A549 (cell line): ENCODE measurements at regions not wholly inside any gene's neighbourhood (a gene's known extent, or its start where the extent isn't known, plus 50 kb on each side); places are given as distances from the start of the nearest gene placed in this dataset.

Source experiments
- ATAC-seq, 2 experiments: fragments of 200-7000 bp in 1 of 2; fragments of >200 bp in 1 of 2; cut with Nextera tagmentation in 1 of 2; cut with Tn5 transposase in 1 of 2; 3 replicates each; pipeline versions ENCODE4 v1.8.0 to v1.9.1; 2018 to 2020; ENCODE audit warnings: mild to moderate bottlenecking in 1 of 2, moderate library complexity in 1 of 2
- CTCF ChIA-PET: fragments of 300-600 bp; sonication (Branson Sonifier 250); formaldehyde crosslinking; extraction: SDS; loops from one replicate; lab custom pipeline; 2021; ENCODE audit warnings: antibody characterized with exemption, inconsistent platforms; lab: Yijun Ruan, JAX
- POLR2A ChIA-PET: fragments of 350-600 bp; formaldehyde crosslinking; extraction: SDS; loops from one replicate; lab custom pipeline; 2021; ENCODE audit warnings: antibody characterized with exemption, inconsistent platforms; lab: Yijun Ruan, JAX
- DNase-seq, 2 experiments: peaks; one replicate each; pipeline versions ENCODE4 v3.0.0 to v3.0.0-alpha.2; 2011 to 2016; ENCODE audit warnings: low read depth in 1 of 2, low spot score in 1 of 2
- FAIRE-seq: peaks from 2 replicates; lab custom pipeline; 2011; peaks lifted over from hg19 to GRCh38; lab: Jason Lieb, UNC
- H3K27ac ChIP-seq, 2 experiments: fragments of >200 bp; sonication (Bioruptor Twin); formaldehyde crosslinking; 3 replicates each; pipeline ENCODE4 v1.5.1; 2016 to 2017
- H3K4me1 ChIP-seq: fragments of >200 bp; sonication (Bioruptor Twin); formaldehyde crosslinking; 3 replicates; pipeline ENCODE4 v1.6.1; 2016
- H3K4me2 ChIP-seq: fragments of >200 bp; sonication (Bioruptor Twin); formaldehyde crosslinking; 3 replicates; pipeline ENCODE4 v1.6.1; 2016
- H3K4me3 ChIP-seq: fragments of >200 bp; sonication (Bioruptor Twin); formaldehyde crosslinking; 3 replicates; pipeline ENCODE4 v1.5.1; 2016
- H3K9me3 ChIP-seq: fragments of >200 bp; sonication (Bioruptor Twin); formaldehyde crosslinking; 3 replicates; pipeline ENCODE4 v1.6.1; 2016
- CBX2 ChIP-seq: fragments of 200-600 bp; sonication (generic); IDR thresholded peaks from 2 replicates; pipeline ENCODE4 v1.6.1; 2016; ENCODE audit warnings: low read depth, mild to moderate bottlenecking, borderline replicate concordance
- CBX8 ChIP-seq: fragments of 200-600 bp; sonication (generic); IDR thresholded peaks from 2 replicates; pipeline ENCODE4 v1.6.1; 2016
- CEBPB ChIP-seq, 2 experiments: fragments of >200 bp in 1 of 2; sonication (Bioruptor Twin) in 1 of 2; formaldehyde crosslinking in 1 of 2; IDR thresholded peaks; 2 replicates each; pipeline ENCODE4 v1.6.1; 2012 to 2016
- CHD2 ChIP-seq: fragments of 150-350 bp; IDR thresholded peaks from 2 replicates; pipeline ENCODE4 v1.6.1; 2014; ENCODE audit warnings: low read length; ENCODE audit not compliant: partially characterized antibody
- CHD4 ChIP-seq: fragments of 200-600 bp; sonication (generic); IDR thresholded peaks from 2 replicates; pipeline ENCODE4 v1.6.1; 2016; ENCODE audit warnings: antibody characterized with exemption, mild to moderate bottlenecking, borderline replicate concordance
- CTCF ChIP-seq: fragments of >200 bp; sonication (Bioruptor Twin); formaldehyde crosslinking; IDR thresholded peaks from 3 replicates; pipeline ENCODE4 v1.5.1; 2016
- EHF ChIP-seq: fragments of 250-450 bp; sonication (Bioruptor Pico); IDR thresholded peaks from 2 replicates; pipeline ENCODE4 v1.5.0; 2020; ENCODE audit warnings: mild to moderate bottlenecking
- EHMT2 ChIP-seq: fragments of 200-600 bp; sonication (generic); IDR thresholded peaks from 2 replicates; pipeline ENCODE4 v1.6.1; 2016; ENCODE audit warnings: antibody characterized with exemption, low read depth, mild to moderate bottlenecking, moderate library complexity
- FOSB ChIP-seq: fragments of 250-450 bp; sonication (Bioruptor Pico); IDR thresholded peaks from 2 replicates; pipeline ENCODE4 v1.5.0; 2020; ENCODE audit warnings: mild to moderate bottlenecking, moderate library complexity
- FOXS1 ChIP-seq: fragments of 250-450 bp; sonication (Bioruptor Pico); IDR thresholded peaks from 2 replicates; pipeline ENCODE4 v1.5.0; 2020; ENCODE audit warnings: mild to moderate bottlenecking, moderate library complexity
- HDAC2 ChIP-seq: fragments of 200-600 bp; sonication (generic); IDR thresholded peaks from 2 replicates; pipeline ENCODE4 v1.6.1; 2016
- HOXA7 ChIP-seq: fragments of 250-450 bp; sonication (Bioruptor Pico); IDR thresholded peaks from 2 replicates; pipeline ENCODE4 v1.5.0; 2020; ENCODE audit warnings: mild to moderate bottlenecking, moderate library complexity
- HOXB13 ChIP-seq: fragments of 250-450 bp; sonication (Bioruptor Pico); IDR thresholded peaks from 2 replicates; pipeline ENCODE4 v1.5.0; 2020; ENCODE audit warnings: low read depth, mild to moderate bottlenecking, moderate library complexity
- JUN ChIP-seq, 2 experiments: fragments of >200 bp; sonication (Bioruptor Twin); formaldehyde crosslinking; IDR thresholded peaks; 2 replicates in 1 of 2; 3 replicates in 1 of 2; pipeline ENCODE4 v1.6.1; 2016 to 2017
- KDM5A ChIP-seq: fragments of 200-600 bp; sonication (generic); IDR thresholded peaks from 2 replicates; pipeline ENCODE4 v1.6.1; 2016; ENCODE audit warnings: antibody characterized with exemption, mild to moderate bottlenecking
- MAZ ChIP-seq: fragments of 150-350 bp; IDR thresholded peaks from 2 replicates; pipeline ENCODE4 v1.6.1; 2014; ENCODE audit warnings: antibody characterized with exemption, low read depth, low read length, borderline replicate concordance
- NR3C1 ChIP-seq: fragments of >200 bp; sonication (Bioruptor Twin); formaldehyde crosslinking; IDR thresholded peaks from 3 replicates; pipeline ENCODE4 v1.6.1; 2017
- PBX3 ChIP-seq: IDR thresholded peaks from 2 replicates; pipeline ENCODE4 v1.6.1; 2012
- PHF8 ChIP-seq: fragments of 200-600 bp; sonication (generic); IDR thresholded peaks from 2 replicates; pipeline ENCODE4 v1.6.1; 2016; ENCODE audit warnings: low read depth, mild to moderate bottlenecking, antibody characterized with exemption, moderate library complexity, borderline replicate concordance
- POLR2AphosphoS2 ChIP-seq: conservative IDR thresholded peaks from 2 replicates; pipeline ENCODE4 v1.6.1; 2012; ENCODE audit warnings: low read length, improper control_type of control experiment, inconsistent platforms
- RCOR1 ChIP-seq: fragments of 150-350 bp; IDR thresholded peaks from 2 replicates; pipeline ENCODE4 v1.6.1; 2014; ENCODE audit warnings: antibody characterized with exemption, low read length, low read depth
- RNF2 ChIP-seq: fragments of 200-600 bp; sonication (generic); IDR thresholded peaks from 2 replicates; pipeline ENCODE4 v1.6.1; 2016; ENCODE audit warnings: low read depth, mild to moderate bottlenecking, antibody characterized with exemption, moderate library complexity, borderline replicate concordance
- SREBF2 ChIP-seq: fragments of 450-650 bp; IDR thresholded peaks from 2 replicates; pipeline ENCODE4 v1.6.1; 2014; ENCODE audit warnings: mild to moderate bottlenecking, moderate library complexity
- TP53 ChIP-seq: fragments of 250-450 bp; sonication (Bioruptor Pico); IDR thresholded peaks from 2 replicates; pipeline ENCODE4 v1.5.0; 2021; ENCODE audit warnings: mild to moderate bottlenecking, moderate library complexity
- USF2 ChIP-seq: fragments of 450-650 bp; IDR thresholded peaks from 2 replicates; pipeline ENCODE4 v1.6.1; 2014; ENCODE audit warnings: antibody characterized with exemption
- ZC3H11A ChIP-seq: fragments of 450-650 bp; IDR thresholded peaks from 2 replicates; pipeline ENCODE4 v1.6.1; 2014; ENCODE audit warnings: antibody characterized with exemption, mild to moderate bottlenecking
- ZNF302 ChIP-seq: fragments of 250-450 bp; sonication (Bioruptor Pico); IDR thresholded peaks from 2 replicates; pipeline ENCODE4 v1.9.0; 2021; ENCODE audit warnings: inconsistent platforms, mild to moderate bottlenecking, moderate library complexity
- ZSCAN20 ChIP-seq: fragments of 250-450 bp; sonication (Bioruptor Pico); IDR thresholded peaks from 2 replicates; pipeline ENCODE4 v1.8.0; 2022; ENCODE audit warnings: mild to moderate bottlenecking, moderate library complexity
- WGBS: methylation state at CpG from one replicate; pipeline ENCODE4 v1.1.6; 2017; ENCODE audit errors: missing lambda C conversion rate; 5-methylcytosine and 5-hydroxymethylcytosine counted together
- TF ChIP-seq, protein P1 (sequence below): IDR thresholded peaks from 2 replicates; pipeline ENCODE4 v1.6.1; 2012; ENCODE audit warnings: low read depth, borderline replicate concordance
- TF ChIP-seq, protein P2 (sequence below): fragments of >200 bp; sonication (Bioruptor Twin); formaldehyde crosslinking; IDR thresholded peaks from 2 replicates; pipeline ENCODE4 v1.6.1; 2016

DNA sequence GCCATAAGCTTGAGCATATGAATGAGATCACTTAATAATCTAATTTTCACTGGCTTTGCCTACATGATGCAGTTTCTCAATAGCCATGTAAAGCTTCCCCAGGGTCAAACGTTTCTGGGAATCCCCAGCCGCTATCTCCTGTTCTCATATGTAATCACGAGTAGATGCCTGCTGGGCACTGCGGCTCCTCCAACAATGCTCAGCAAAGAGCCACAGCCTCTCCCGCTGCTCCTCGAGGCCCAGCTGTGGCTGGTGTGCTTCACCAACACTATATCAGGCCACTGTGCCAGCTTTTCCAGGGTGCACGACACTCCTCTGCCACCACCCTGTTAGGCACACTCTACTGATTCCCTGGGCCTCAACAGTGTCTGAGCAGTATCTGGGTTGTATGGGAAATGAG lies 78.3 kb upstream of the RASGEF1B start:
- TF ChIP-seq HDAC2 (no peak), TP53 (no peak), EHMT2 (no peak), RNF2 (no peak), ZC3H11A (no peak)
- TF ChIP-seq, protein P1, sequence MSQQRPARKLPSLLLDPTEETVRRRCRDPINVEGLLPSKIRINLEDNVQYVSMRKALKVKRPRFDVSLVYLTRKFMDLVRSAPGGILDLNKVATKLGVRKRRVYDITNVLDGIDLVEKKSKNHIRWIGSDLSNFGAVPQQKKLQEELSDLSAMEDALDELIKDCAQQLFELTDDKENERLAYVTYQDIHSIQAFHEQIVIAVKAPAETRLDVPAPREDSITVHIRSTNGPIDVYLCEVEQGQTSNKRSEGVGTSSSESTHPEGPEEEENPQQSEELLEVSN, result no peak
- 51% methylated on average over 5 of the region's 7 CpGs for WGBS
- Histone ChIP-seq H3K9me3 (no peaks in the 10 kb centered on the region), H3K4me3 (no peak overlapping the region), H3K27ac (no peak overlapping the region), H3K4me2 (no peak overlapping the region), H3K4me1 (no peaks in the 10 kb centered on the region)
- ATAC-seq (no peak), DNase-seq (no peak), FAIRE-seq (no peak)
- CTCF ChIA-PET, result no interaction called here
- POLR2A ChIA-PET, result no interaction called here

DNA sequence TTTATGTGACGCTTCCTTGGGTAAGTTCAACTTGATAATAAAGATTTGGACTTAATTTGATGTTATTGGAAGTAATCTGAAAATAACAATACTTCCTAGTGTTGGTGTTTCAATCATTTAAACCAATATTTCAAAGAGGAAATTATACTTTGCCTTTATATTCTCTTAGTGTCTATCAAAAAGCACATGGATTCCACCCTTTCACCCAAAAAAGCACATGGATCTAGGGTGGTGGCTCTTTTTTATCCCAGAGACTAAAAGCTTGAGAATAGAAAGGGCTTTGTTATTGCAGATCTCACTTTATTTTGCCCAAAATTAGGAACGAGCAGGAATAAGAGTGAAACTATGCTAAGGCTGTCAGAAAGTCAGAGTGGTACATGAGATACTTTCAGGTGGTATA lies 75.1 kb upstream of the RASGEF1B start:
- Histone ChIP-seq H3K27ac (no peak overlapping the region), H3K4me2 (no peak overlapping the region), H3K9me3 (no peaks in the 10 kb centered on the region), H3K4me3 (no peak overlapping the region), H3K4me1 (no peaks in the 10 kb centered on the region)
- DNase-seq (no peak), ATAC-seq (no peak), FAIRE-seq (no peak)
- POLR2A ChIA-PET, result no interaction called here
- TF ChIP-seq TP53 (no peak), RNF2 (no peak), POLR2AphosphoS2 (no peak), ZNF302 (no peak), FOXS1 (CRISPR knock-in tag) (no peak), NR3C1 (no peak), CTCF (no peak), RCOR1 (no peak), HDAC2 (no peak), USF2 (no peak), FOSB (CRISPR knock-in tag) (no peak), PHF8 (no peak), CEBPB (IDR thresholded peaks at IDR 0.05) (no peak), SREBF2 (no peak), CBX8 (no peak), JUN (IDR thresholded peaks at IDR 0.05) (no peak)
- TF ChIP-seq, protein P2, sequence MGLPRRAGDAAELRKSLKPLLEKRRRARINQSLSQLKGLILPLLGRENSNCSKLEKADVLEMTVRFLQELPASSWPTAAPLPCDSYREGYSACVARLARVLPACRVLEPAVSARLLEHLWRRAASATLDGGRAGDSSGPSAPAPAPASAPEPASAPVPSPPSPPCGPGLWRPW, result no peak
- CTCF ChIA-PET, result no interaction called here
- WGBS, result 24% methylated on average over 2 of the region's 2 CpGs

DNA sequence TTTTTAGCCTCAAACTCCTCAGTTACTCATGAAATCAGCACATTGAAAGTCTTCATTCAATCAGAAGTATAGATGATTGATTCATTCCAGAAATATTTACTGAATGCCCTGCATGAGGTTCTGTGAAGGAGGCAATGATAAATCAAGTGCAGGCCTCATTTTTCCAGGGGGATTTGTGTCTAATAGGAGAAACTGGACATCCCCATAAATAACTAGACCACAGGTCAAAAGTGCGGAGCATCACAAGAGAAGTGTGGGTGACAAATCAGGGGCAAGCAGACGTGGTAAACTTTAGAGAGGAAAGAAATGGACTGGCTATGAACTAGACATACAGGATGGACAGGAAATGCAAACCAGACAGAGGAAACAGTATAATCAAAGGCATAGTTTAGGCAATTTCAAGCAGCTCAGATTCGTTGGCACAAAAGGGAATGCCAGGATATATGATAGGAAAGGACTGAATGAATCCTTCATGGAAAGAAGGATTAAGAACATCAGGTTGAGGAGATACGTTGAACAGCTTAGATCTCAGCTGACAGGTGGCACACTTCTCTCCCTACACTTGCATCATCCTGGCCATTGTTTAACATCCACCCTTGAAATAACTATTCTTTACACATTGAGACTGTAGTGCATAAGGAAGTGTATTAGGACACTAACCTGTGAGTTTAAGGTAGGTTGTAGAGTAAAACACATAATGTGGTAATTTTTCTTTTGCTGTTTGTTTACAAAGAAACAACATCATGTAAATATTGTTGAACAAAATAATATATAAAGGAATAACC lies 69.6 kb upstream of the RASGEF1B start:
- FAIRE-seq (no peak), DNase-seq (no peak), ATAC-seq (no peak)
- H3K9me3 ChIP-seq, result no peaks in the 10 kb centered on the region
- no peak overlapping the region for H3K27ac ChIP-seq
- WGBS, result 36% methylated on average over 4 of the region's 4 CpGs
- H3K4me3 ChIP-seq, result no peak overlapping the region
- H3K4me2 ChIP-seq, result no peak overlapping the region
- H3K4me1 ChIP-seq, result no peaks in the 10 kb centered on the region
- ChIA-PET POLR2A (no interaction called here), CTCF (interaction anchor here (0.9 kb wide), 1 partner anchor 9 kb away, joined by 3 read pairs; no protein-coding TSS in a partner anchor)
- TF ChIP-seq PBX3 (no peak), EHF (no peak), JUN (IDR thresholded peaks at IDR 0.05) (no peak), MAZ (no peak), HOXA7 (CRISPR knock-in tag) (no peak), ZC3H11A (no peak), HDAC2 (no peak), HOXB13 (CRISPR knock-in tag) (no peak), KDM5A (no peak), ZSCAN20 (no peak), CHD2 (no peak), ZNF302 (no peak), CHD4 (no peak), CBX2 (no peak)
- TF ChIP-seq, protein P2, result no peak
